NOMO-1 (cell line): ENCODE measurements at regions not wholly inside any gene's neighbourhood (a gene's known extent, or its start where the extent isn't known, plus 50 kb on each side); places are given as distances from the start of the nearest gene placed in this dataset.

Source experiments
- DNase-seq, 2 experiments: peaks; one replicate each; lab custom pipeline; 2025; ENCODE audit not compliant: unreplicated experiment in 2 of 2; lab: John Stamatoyannopoulos, UW

GRCh38 chr4:116453127-116453526, 632.2 kb downstream of the TRAM1L1 start:
- no peak for DNase-seq

- no peak for DNase-seq
Measured at GRCh38 chr4:116449764-116450163, 635.6 kb downstream of the TRAM1L1 start.

GRCh38 chr4:116444117-116444516, 641.3 kb downstream of the TRAM1L1 start:
- no peak for DNase-seq

GRCh38 chr4:116438981-116439729, 646.2 kb downstream of the TRAM1L1 start:
- no peak for DNase-seq

- no peak for DNase-seq
Measured at GRCh38 chr4:116438417-116438816, 647.0 kb downstream of the TRAM1L1 start.

- DNase-seq = no peak
Measured at GRCh38 chr4:116427666-116428065, 657.7 kb downstream of the TRAM1L1 start.

- peak; percentile 1 to 9 for DNase-seq
Measured at GRCh38 chr4:116413222-116413621, 672.2 kb downstream of the TRAM1L1 start.

GRCh38 chr4:116401293-116401692, 684.1 kb downstream of the TRAM1L1 start:
- no peak for DNase-seq

- DNase-seq = no peak
Measured at GRCh38 chr4:116400480-116400879, 684.9 kb downstream of the TRAM1L1 start.

- no peak for DNase-seq
Measured at GRCh38 chr4:116397714-116398113, 687.7 kb downstream of the TRAM1L1 start.

- no peak for DNase-seq
Measured at GRCh38 chr4:116397291-116397690, 688.1 kb downstream of the TRAM1L1 start.

GRCh38 chr4:116395408-116395807, 690.0 kb downstream of the TRAM1L1 start:
- DNase-seq = no peak

GRCh38 chr4:116391020-116391419, 694.4 kb downstream of the TRAM1L1 start:
- DNase-seq = no peak

GRCh38 chr4:116389139-116389538, 696.2 kb downstream of the TRAM1L1 start:
- no peak for DNase-seq

- DNase-seq = no peak
Measured at GRCh38 chr4:116387937-116388474, 697.4 kb downstream of the TRAM1L1 start.

- DNase-seq = no peak
Measured at GRCh38 chr4:116386856-116387255, 698.5 kb downstream of the TRAM1L1 start.

- DNase-seq = no peak
Measured at GRCh38 chr4:116385583-116385982, 699.8 kb downstream of the TRAM1L1 start.

- no peak for DNase-seq
Measured at GRCh38 chr4:116374815-116375214, 710.6 kb downstream of the TRAM1L1 start.

- no peak for DNase-seq
Measured at GRCh38 chr4:116362583-116362982, 722.8 kb downstream of the TRAM1L1 start.

GRCh38 chr4:116361790-116362189, 723.6 kb downstream of the TRAM1L1 start:
- no peak for DNase-seq

- DNase-seq = peak; percentile 53 to 60
Measured at GRCh38 chr4:116358633-116359222, 726.6 kb downstream of the TRAM1L1 start.

GRCh38 chr4:116357758-116358157, 727.6 kb downstream of the TRAM1L1 start:
- DNase-seq = no peak
